Keratinocyte (primary cell): ENCODE measurements at regions not wholly inside any gene's neighbourhood (a gene's known extent, or its start where the extent isn't known, plus 50 kb on each side); places are given as distances from the start of the nearest gene placed in this dataset.

Experiments
- CTCF ChIP-seq, 3 experiments: IDR thresholded peaks in 1 of 3; conservative IDR thresholded peaks in 1 of 3; optimal IDR thresholded peaks in 1 of 3; 2 replicates in 2 of 3; 3 replicates in 1 of 3; pipeline versions ENCODE3 to v1.5.1; 2011; ENCODE audit warnings: low read length in 3 of 3, mild to moderate bottlenecking in 3 of 3, moderate library complexity in 2 of 3, control low read depth in 1 of 3, inconsistent platforms in 1 of 3; ENCODE audit not compliant: insufficient read depth in 2 of 3; ENCODE audit errors: extremely low read depth in 1 of 3
- EZH2 ChIP-seq: IDR thresholded peaks from one replicate; pipeline ENCODE4 v1.6.1; 2012; ENCODE audit warnings: inconsistent platforms, mild to moderate bottlenecking, low read length, moderate library complexity

- no peak for TF ChIP-seq CTCF (optimal IDR thresholded peaks at IDR 0.05 in 1 of 3, IDR thresholded peaks at IDR 0.05 in 1 of 3, conservative IDR thresholded peaks at IDR 0.05 in 1 of 3; ENCODE audit: extremely low read depth in 1 of 3, insufficient read depth in 2 of 3, low read length in 3 of 3)
- TF ChIP-seq EZH2 = no peak
Observed at GRCh38 chr3:151955356-151955755, 81.9 kb downstream of the SUCNR1 start.
